ENCODE measurements at regions not wholly inside any gene's neighbourhood (a gene's known extent, or its start where the extent isn't known, plus 50 kb on each side); places are given as distances from the start of the nearest gene placed in this dataset.
"Not testable (repeated sequence)": the region's sequence is repeated elsewhere in the genome, so short reads cannot be mapped to it uniquely, and the experiment has no call there.

GRCh38 chr7:24134535-24134934 lies 149.5 kb upstream of the NPY start:
- no peak for DNase-seq (ENCODE audit: low read depth in 2 of 2)

- DNase-seq (ENCODE audit: low read depth in 2 of 2), result no peak
Measured at GRCh38 chr7:24135003-24135817, 148.8 kb upstream of the NPY start.

GRCh38 chr7:24137338-24137737 lies 146.7 kb upstream of the NPY start:
- DNase-seq (ENCODE audit: low read depth in 2 of 2), result no peak

GRCh38 chr7:24138343-24138742 lies 145.6 kb upstream of the NPY start:
- no peak for DNase-seq (ENCODE audit: low read depth in 2 of 2)

- DNase-seq (ENCODE audit: low read depth in 2 of 2), result no peak
Measured at GRCh38 chr7:24140001-24140400, 144.0 kb upstream of the NPY start.

GRCh38 chr7:24141874-24142509 lies 142.0 kb upstream of the NPY start:
- DNase-seq (ENCODE audit: low read depth in 2 of 2), result no peak

- no peak for DNase-seq (ENCODE audit: low read depth in 2 of 2)
Measured at GRCh38 chr7:24143547-24143946, 140.4 kb upstream of the NPY start.

GRCh38 chr7:24151944-24152343 lies 132.0 kb upstream of the NPY start:
- DNase-seq (ENCODE audit: low read depth in 2 of 2), result no peak

- no peak for DNase-seq (ENCODE audit: low read depth in 2 of 2)
Measured at GRCh38 chr7:24152356-24152755, 131.6 kb upstream of the NPY start.

GRCh38 chr7:24152877-24153472 lies 131.0 kb upstream of the NPY start:
- DNase-seq (ENCODE audit: low read depth in 2 of 2), result no peak

- no peak for DNase-seq (ENCODE audit: low read depth in 2 of 2)
Measured at GRCh38 chr7:24157666-24158065, 126.3 kb upstream of the NPY start.

GRCh38 chr7:24158975-24159374 lies 125.0 kb upstream of the NPY start:
- DNase-seq (ENCODE audit: low read depth in 2 of 2), result no peak

- DNase-seq (ENCODE audit: low read depth in 2 of 2), result no peak
Measured at GRCh38 chr7:24164401-24164800, 119.6 kb upstream of the NPY start.

- no peak for DNase-seq (ENCODE audit: low read depth in 2 of 2)
Measured at GRCh38 chr7:24169077-24169624, 114.8 kb upstream of the NPY start.

- DNase-seq (ENCODE audit: low read depth in 2 of 2), result not testable (repeated sequence)
Measured at GRCh38 chr7:24171951-24172350, 112.0 kb upstream of the NPY start.

- DNase-seq (ENCODE audit: low read depth in 2 of 2), result no peak
Measured at GRCh38 chr7:24172856-24173255, 111.1 kb upstream of the NPY start.

GRCh38 chr7:24175603-24176002 lies 108.4 kb upstream of the NPY start:
- DNase-seq (ENCODE audit: low read depth in 2 of 2), result no peak

- DNase-seq (ENCODE audit: low read depth in 2 of 2), result no peak
Measured at GRCh38 chr7:24178811-24179570, 105.0 kb upstream of the NPY start.

GRCh38 chr7:24191362-24191761 lies 92.6 kb upstream of the NPY start:
- no peak for DNase-seq (ENCODE audit: low read depth in 2 of 2)

- no peak for DNase-seq (ENCODE audit: low read depth in 2 of 2)
Measured at GRCh38 chr7:24192053-24192452, 91.9 kb upstream of the NPY start.

- no peak for DNase-seq (ENCODE audit: low read depth in 2 of 2)
Measured at GRCh38 chr7:24192691-24193090, 91.3 kb upstream of the NPY start.

- DNase-seq (ENCODE audit: low read depth in 2 of 2), result no peak
Measured at GRCh38 chr7:24197852-24198251, 86.1 kb upstream of the NPY start.

Measured in activated CD4-positive, alpha-beta T cell treated with anti-CD3 and anti-CD28 coated beads for 24 hours (primary cell).